ENCODE measurements at regions not wholly inside any gene's neighbourhood (a gene's known extent, or its start where the extent isn't known, plus 50 kb on each side); places are given as distances from the start of the nearest gene placed in this dataset.

DNA sequence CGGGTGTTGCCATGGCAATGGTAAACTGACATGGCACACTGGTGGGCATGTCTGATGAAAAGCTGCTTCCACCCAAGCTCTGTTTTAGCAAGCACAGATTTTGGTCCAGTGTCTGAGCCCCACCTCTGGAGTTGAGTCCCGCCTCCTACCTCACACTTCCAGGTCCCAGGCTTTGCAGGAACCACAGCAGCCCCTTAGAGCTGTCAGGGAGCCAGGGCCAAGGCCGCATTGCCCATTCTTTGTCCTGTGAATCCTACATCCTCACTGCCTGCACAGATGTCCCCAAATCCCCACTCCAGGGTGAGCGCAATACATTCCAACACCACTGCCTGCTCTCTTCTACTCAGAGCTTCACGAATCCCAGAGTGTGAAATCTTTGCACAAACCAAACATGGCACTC lies 292.2 kb downstream of the PREX1 start:
- TF ChIP-seq POLR2A (IDR thresholded peaks at IDR 0.05; ENCODE audit: low read depth) (no peak), EP300 (IDR thresholded peaks at IDR 0.05) (no peak)
- TF ChIP-seq, protein P1, sequence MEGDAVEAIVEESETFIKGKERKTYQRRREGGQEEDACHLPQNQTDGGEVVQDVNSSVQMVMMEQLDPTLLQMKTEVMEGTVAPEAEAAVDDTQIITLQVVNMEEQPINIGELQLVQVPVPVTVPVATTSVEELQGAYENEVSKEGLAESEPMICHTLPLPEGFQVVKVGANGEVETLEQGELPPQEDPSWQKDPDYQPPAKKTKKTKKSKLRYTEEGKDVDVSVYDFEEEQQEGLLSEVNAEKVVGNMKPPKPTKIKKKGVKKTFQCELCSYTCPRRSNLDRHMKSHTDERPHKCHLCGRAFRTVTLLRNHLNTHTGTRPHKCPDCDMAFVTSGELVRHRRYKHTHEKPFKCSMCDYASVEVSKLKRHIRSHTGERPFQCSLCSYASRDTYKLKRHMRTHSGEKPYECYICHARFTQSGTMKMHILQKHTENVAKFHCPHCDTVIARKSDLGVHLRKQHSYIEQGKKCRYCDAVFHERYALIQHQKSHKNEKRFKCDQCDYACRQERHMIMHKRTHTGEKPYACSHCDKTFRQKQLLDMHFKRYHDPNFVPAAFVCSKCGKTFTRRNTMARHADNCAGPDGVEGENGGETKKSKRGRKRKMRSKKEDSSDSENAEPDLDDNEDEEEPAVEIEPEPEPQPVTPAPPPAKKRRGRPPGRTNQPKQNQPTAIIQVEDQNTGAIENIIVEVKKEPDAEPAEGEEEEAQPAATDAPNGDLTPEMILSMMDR (IDR thresholded peaks at IDR 0.05): no peak
